ENCODE measurements at regions not wholly inside any gene's neighbourhood (a gene's known extent, or its start where the extent isn't known, plus 50 kb on each side); places are given as distances from the start of the nearest gene placed in this dataset.

DNA sequence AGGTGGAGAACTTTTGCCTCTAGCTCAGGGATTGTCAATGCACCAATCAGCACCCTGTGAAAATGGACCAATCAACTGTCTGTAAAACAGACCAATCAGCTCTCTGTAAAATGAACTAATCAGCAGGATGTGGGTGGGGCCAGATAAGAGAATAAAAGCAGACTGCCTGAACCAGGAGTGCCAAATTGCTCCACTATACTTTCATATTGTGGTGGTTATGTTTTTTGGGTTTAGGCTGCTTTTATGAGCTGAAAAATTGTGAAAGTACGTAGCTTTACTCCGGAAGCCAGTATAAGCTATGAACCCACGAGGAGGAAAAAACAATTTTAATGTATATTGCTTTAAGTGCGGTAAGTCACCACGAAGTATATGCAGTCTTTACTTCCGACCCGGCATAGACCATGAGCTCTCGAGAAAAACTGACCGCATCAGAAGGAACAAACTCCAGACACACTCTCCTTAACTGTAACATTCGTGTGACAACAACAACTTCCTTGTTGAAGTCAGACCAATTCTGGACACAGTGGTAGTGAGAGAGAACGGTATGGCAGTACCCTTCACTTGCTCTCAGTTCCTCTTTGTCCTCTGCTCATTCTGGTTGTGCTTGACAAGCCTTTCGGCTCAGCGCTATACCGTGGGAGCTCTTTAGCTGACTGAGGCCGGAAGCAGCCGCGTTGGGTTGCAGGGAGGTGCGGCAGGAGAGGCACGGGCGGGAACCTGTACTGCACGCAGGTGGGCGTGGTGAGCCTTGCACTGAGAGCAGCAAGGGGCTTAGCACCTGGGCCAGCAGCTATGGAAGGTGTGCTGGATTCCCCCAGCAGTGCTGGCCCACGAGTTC, 81.9 kb upstream of the E2F3 start:
- no peaks in the 10 kb centered on the region for H3K9me2 ChIP-seq (ENCODE audit: insufficient read depth)
- TF ChIP-seq EZH2 (IDR thresholded peaks at IDR 0.05; ENCODE audit: low read depth, unreplicated experiment) = no peak
- TF ChIP-seq, protein P1, sequence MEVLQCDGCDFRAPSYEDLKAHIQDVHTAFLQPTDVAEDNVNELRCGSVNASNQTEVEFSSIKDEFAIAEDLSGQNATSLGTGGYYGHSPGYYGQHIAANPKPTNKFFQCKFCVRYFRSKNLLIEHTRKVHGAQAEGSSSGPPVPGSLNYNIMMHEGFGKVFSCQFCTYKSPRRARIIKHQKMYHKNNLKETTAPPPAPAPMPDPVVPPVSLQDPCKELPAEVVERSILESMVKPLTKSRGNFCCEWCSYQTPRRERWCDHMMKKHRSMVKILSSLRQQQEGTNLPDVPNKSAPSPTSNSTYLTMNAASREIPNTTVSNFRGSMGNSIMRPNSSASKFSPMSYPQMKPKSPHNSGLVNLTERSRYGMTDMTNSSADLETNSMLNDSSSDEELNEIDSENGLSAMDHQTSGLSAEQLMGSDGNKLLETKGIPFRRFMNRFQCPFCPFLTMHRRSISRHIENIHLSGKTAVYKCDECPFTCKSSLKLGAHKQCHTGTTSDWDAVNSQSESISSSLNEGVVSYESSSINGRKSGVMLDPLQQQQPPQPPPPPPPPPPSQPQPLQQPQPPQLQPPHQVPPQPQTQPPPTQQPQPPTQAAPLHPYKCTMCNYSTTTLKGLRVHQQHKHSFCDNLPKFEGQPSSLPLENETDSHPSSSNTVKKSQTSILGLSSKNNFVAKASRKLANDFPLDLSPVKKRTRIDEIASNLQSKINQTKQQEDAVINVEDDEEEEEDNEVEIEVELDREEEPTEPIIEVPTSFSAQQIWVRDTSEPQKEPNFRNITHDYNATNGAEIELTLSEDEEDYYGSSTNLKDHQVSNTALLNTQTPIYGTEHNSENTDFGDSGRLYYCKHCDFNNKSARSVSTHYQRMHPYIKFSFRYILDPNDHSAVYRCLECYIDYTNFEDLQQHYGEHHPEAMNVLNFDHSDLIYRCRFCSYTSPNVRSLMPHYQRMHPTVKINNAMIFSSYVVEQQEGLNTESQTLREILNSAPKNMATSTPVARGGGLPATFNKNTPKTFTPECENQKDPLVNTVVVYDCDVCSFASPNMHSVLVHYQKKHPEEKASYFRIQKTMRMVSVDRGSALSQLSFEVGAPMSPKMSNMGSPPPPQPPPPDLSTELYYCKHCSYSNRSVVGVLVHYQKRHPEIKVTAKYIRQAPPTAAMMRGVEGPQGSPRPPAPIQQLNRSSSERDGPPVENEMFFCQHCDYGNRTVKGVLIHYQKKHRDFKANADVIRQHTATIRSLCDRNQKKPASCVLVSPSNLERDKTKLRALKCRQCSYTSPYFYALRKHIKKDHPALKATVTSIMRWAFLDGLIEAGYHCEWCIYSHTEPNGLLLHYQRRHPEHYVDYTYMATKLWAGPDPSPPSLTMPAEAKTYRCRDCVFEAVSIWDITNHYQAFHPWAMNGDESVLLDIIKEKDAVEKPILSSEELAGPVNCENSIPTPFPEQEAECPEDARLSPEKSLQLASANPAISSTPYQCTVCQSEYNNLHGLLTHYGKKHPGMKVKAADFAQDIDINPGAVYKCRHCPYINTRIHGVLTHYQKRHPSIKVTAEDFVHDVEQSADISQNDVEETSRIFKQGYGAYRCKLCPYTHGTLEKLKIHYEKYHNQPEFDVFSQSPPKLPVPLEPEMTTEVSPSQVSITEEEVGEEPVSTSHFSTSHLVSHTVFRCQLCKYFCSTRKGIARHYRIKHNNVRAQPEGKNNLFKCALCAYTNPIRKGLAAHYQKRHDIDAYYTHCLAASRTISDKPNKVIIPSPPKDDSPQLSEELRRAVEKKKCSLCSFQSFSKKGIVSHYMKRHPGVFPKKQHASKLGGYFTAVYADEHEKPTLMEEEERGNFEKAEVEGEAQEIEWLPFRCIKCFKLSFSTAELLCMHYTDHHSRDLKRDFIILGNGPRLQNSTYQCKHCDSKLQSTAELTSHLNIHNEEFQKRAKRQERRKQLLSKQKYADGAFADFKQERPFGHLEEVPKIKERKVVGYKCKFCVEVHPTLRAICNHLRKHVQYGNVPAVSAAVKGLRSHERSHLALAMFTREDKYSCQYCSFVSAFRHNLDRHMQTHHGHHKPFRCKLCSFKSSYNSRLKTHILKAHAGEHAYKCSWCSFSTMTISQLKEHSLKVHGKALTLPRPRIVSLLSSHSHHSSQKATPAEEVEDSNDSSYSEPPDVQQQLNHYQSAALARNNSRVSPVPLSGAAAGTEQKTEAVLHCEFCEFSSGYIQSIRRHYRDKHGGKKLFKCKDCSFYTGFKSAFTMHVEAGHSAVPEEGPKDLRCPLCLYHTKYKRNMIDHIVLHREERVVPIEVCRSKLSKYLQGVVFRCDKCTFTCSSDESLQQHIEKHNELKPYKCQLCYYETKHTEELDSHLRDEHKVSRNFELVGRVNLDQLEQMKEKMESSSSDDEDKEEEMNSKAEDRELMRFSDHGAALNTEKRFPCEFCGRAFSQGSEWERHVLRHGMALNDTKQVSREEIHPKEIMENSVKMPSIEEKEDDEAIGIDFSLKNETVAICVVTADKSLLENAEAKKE (CRISPR knock-in tag; IDR thresholded peaks at IDR 0.05) = no peak
- TF ChIP-seq, protein P2, sequence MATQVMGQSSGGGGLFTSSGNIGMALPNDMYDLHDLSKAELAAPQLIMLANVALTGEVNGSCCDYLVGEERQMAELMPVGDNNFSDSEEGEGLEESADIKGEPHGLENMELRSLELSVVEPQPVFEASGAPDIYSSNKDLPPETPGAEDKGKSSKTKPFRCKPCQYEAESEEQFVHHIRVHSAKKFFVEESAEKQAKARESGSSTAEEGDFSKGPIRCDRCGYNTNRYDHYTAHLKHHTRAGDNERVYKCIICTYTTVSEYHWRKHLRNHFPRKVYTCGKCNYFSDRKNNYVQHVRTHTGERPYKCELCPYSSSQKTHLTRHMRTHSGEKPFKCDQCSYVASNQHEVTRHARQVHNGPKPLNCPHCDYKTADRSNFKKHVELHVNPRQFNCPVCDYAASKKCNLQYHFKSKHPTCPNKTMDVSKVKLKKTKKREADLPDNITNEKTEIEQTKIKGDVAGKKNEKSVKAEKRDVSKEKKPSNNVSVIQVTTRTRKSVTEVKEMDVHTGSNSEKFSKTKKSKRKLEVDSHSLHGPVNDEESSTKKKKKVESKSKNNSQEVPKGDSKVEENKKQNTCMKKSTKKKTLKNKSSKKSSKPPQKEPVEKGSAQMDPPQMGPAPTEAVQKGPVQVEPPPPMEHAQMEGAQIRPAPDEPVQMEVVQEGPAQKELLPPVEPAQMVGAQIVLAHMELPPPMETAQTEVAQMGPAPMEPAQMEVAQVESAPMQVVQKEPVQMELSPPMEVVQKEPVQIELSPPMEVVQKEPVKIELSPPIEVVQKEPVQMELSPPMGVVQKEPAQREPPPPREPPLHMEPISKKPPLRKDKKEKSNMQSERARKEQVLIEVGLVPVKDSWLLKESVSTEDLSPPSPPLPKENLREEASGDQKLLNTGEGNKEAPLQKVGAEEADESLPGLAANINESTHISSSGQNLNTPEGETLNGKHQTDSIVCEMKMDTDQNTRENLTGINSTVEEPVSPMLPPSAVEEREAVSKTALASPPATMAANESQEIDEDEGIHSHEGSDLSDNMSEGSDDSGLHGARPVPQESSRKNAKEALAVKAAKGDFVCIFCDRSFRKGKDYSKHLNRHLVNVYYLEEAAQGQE (IDR thresholded peaks at IDR 0.05; ENCODE audit: unreplicated experiment) = no peak
- TF ChIP-seq, protein P3, sequence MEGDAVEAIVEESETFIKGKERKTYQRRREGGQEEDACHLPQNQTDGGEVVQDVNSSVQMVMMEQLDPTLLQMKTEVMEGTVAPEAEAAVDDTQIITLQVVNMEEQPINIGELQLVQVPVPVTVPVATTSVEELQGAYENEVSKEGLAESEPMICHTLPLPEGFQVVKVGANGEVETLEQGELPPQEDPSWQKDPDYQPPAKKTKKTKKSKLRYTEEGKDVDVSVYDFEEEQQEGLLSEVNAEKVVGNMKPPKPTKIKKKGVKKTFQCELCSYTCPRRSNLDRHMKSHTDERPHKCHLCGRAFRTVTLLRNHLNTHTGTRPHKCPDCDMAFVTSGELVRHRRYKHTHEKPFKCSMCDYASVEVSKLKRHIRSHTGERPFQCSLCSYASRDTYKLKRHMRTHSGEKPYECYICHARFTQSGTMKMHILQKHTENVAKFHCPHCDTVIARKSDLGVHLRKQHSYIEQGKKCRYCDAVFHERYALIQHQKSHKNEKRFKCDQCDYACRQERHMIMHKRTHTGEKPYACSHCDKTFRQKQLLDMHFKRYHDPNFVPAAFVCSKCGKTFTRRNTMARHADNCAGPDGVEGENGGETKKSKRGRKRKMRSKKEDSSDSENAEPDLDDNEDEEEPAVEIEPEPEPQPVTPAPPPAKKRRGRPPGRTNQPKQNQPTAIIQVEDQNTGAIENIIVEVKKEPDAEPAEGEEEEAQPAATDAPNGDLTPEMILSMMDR (conservative IDR thresholded peaks at IDR 0.05; ENCODE audit: low read depth in 2 of 2) = no peak
- TF ChIP-seq CREB1 (CRISPR knock-in tag; IDR thresholded peaks at IDR 0.05; ENCODE audit: low read depth) = no peak
- ATAC-seq (peak; percentile 23; the same call in 1 of the 3 replicates), DNase-seq (ENCODE audit: low spot score) (no peak)
- peaks cover 8% of the 10 kb centered on the region for H3K9me3 Mint-ChIP-seq
- no peaks in the 10 kb centered on the region for H3K4me1 ChIP-seq (ENCODE audit: insufficient read depth)
- no peaks in the 10 kb centered on the region for H4K20me1 ChIP-seq (replicated peaks; ENCODE audit: insufficient read depth)
- H3K4me3 Mint-ChIP-seq = no peak overlapping the region
- H2AFZ ChIP-seq = peak overlapping the region; percentile 56; the same call in 1 of the 2 replicates
- no peak overlapping the region for H3K27ac ChIP-seq (ENCODE audit: low read depth)
- no peaks in the 10 kb centered on the region for H3K36me3 ChIP-seq (ENCODE audit: insufficient read depth)
- H3K27me3 ChIP-seq (ENCODE audit: insufficient read depth) = no peaks in the 10 kb centered on the region
- H3K36me3 Mint-ChIP-seq (ENCODE audit: low read depth) = no peaks in the 10 kb centered on the region; the same call in 2 of the 3 replicates
- no peak overlapping the region for H3K4me3 ChIP-seq
- no peaks in the 10 kb centered on the region for H3F3A ChIP-seq (replicated peaks; ENCODE audit: low read depth)
- H3K4me2 ChIP-seq = no peak overlapping the region
- H3K4me1 Mint-ChIP-seq = no peaks in the 10 kb centered on the region
- no peaks in the 10 kb centered on the region for H3K79me2 ChIP-seq (replicated peaks; ENCODE audit: insufficient read depth)
- H3K27me3 Mint-ChIP-seq (ENCODE audit: insufficient read depth, low read depth, poor library complexity) = no peaks in the 10 kb centered on the region
- H3K27ac Mint-ChIP-seq = no peak overlapping the region
